OCI-LY7 (cell line): ENCODE measurements at regions not wholly inside any gene's neighbourhood (a gene's known extent, or its start where the extent isn't known, plus 50 kb on each side); places are given as distances from the start of the nearest gene placed in this dataset.

Source experiments
- CTCF ChIP-seq: fragments of 200-600 bp; sonication (generic); conservative IDR thresholded peaks from 2 replicates; pipeline ENCODE4 v1.5.1; 2014; ENCODE audit warnings: mild to moderate bottlenecking, antibody characterized with exemption, low read length, moderate library complexity, mixed read lengths
- EZH2phosphoT487 ChIP-seq: fragments of 200-600 bp; sonication (generic); IDR thresholded peaks from 2 replicates; pipeline ENCODE4 v1.6.1; 2018; ENCODE audit warnings: low read depth, borderline replicate concordance, mild to moderate bottlenecking, mixed run types, antibody characterized with exemption, low read length, moderate library complexity, mixed read lengths

DNA sequence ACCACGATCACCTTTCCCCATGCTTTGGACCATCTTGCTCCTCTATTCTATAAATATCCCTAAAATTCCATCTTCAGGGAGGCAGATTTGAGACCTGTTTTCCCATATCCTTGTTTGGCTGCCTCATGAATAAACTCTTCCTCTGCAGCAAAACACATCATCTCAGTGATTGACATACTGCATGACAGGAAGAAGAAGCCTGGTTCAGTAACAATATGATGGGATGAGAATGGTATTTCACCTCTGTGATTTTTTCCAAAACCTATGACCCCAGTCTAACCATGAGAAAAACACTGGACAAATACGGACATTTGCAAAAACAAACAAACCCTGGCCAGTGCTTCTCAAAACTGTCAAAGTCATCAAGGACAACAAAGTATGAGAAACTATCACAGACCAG is 53.8 kb upstream of the ZSWIM5 start:
- no peak for TF ChIP-seq CTCF
- TF ChIP-seq EZH2phosphoT487: no peak
